Lower leg skin (tissue), 3 donors: ENCODE measurements at regions not wholly inside any gene's neighbourhood (a gene's known extent, or its start where the extent isn't known, plus 50 kb on each side); places are given as distances from the start of the nearest gene placed in this dataset.

Experiments used
- CTCF ChIP-seq, 3 donors: fragments of 450-650 bp; IDR thresholded peaks; one replicate each; pipeline ENCODE4 v1.5.1; 2016; ENCODE audit warnings: antibody characterized with exemption in 3 of 3, mild to moderate bottlenecking in 3 of 3, moderate library complexity in 2 of 3
- POLR2A ChIP-seq, 2 donors: fragments of 450-650 bp; IDR thresholded peaks; one replicate each; pipeline ENCODE4 v1.6.1; 2016 to 2017; ENCODE audit warnings: antibody characterized with exemption in 2 of 2, mild to moderate bottlenecking in 1 of 2, moderate library complexity in 1 of 2

GRCh38 chr2:187614756-187615155 is 60.5 kb upstream of the TFPI start:
- TF ChIP-seq CTCF (IDR thresholded peaks at IDR 0.05) (no peak), POLR2A (IDR thresholded peaks at IDR 0.05) (no peak)
